ENCODE measurements at regions not wholly inside any gene's neighbourhood (a gene's known extent, or its start where the extent isn't known, plus 50 kb on each side); places are given as distances from the start of the nearest gene placed in this dataset.
A peak's percentile ranks its signal among the peaks of the same experiment; 100 is the strongest.

DNA sequence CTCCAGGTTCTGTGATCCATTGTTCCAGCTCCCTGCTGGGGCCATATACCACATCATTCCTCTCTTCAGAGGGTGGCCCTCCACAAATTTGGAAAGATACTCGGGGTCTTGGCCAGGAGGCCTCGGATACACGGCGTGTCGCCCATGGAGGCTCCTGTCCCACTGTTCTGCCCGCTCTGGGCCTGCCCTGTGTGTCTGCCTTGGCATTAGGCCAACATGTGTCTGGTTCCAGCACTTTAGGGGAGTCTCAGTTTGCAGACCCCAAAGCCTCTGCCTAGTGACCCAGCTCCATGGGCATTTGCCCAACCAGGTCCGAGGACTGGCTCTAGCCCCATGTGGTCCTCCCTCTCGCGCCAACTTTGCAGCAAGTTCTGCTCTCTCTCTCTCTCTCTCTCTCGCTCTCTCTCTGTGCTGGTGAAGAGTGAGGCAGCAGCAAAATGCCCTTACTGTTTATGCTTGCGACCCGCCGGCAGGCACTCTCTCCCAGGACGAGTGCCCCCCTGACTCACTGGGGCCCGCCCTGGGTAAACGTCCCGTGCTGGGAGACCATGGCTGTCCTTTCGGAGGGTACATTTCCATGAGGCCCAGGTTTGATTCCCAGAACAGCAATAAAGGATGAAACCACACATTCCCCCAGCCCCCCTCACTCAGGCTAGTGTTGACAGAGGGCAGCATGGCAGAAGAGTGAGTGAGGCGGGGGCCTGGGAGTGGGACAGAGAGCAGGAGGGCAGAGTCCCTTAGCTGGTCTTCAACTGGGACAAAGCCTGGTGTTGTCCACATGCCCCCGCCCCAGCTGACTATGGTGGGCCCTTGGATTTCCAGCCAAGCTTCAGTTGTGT lies 77.9 kb downstream of the ISG20 start:
- H3K27me3 ChIP-seq, result no peaks in the 10 kb centered on the region
- no peaks in the 10 kb centered on the region for H3K9me3 ChIP-seq
- TF ChIP-seq, protein P1, sequence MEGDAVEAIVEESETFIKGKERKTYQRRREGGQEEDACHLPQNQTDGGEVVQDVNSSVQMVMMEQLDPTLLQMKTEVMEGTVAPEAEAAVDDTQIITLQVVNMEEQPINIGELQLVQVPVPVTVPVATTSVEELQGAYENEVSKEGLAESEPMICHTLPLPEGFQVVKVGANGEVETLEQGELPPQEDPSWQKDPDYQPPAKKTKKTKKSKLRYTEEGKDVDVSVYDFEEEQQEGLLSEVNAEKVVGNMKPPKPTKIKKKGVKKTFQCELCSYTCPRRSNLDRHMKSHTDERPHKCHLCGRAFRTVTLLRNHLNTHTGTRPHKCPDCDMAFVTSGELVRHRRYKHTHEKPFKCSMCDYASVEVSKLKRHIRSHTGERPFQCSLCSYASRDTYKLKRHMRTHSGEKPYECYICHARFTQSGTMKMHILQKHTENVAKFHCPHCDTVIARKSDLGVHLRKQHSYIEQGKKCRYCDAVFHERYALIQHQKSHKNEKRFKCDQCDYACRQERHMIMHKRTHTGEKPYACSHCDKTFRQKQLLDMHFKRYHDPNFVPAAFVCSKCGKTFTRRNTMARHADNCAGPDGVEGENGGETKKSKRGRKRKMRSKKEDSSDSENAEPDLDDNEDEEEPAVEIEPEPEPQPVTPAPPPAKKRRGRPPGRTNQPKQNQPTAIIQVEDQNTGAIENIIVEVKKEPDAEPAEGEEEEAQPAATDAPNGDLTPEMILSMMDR (IDR thresholded peaks at IDR 0.05), result no peak
- TF ChIP-seq POLR2A (IDR thresholded peaks at IDR 0.05), result no peak
- DNase-seq, result no peak
- no peak overlapping the region for H3K4me3 ChIP-seq
- H3K27ac ChIP-seq, result no peak overlapping the region
- no peaks in the 10 kb centered on the region for H3K36me3 ChIP-seq
- no peaks in the 10 kb centered on the region for H3K4me1 ChIP-seq

DNA sequence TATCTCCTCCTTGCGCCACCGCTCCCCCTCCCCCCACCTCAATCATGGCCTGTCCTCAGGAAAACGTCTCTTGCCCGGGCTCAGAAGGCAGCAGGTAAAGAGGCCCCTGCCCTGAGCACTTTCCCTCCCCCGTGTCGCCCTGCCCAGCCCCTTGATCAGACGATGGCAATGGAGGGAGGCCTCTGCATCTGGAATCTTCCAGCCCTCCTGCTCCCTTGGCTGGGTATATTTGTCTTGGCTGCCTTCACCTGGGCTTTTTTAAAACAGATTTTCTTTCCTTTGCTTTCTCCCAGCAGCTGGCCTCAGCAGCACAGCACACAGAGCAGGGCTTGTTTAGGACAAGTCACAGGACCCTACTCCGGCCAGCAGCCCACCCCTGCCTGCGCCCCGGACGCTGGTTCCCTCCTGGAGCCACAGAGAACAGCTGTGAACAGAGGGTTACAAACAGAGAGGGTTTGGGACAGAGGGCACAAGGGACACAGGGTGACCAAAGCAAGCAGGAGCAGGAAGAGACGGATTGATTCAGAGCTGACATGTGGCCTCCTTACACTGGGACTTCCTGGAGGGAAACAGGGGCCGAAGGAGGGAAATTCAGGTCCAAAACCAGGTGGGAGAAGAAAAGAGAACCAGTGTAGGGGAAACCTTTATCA lies 78.7 kb downstream of the ISG20 start:
- TF ChIP-seq, protein P1 (IDR thresholded peaks at IDR 0.05), result no peak
- no peak for TF ChIP-seq POLR2A (IDR thresholded peaks at IDR 0.05)
- no peak for DNase-seq
- H3K27ac ChIP-seq, result no peak overlapping the region
- H3K36me3 ChIP-seq, result no peaks in the 10 kb centered on the region
- no peaks in the 10 kb centered on the region for H3K4me1 ChIP-seq
- no peaks in the 10 kb centered on the region for H3K9me3 ChIP-seq
- no peaks in the 10 kb centered on the region for H3K27me3 ChIP-seq
- no peak overlapping the region for H3K4me3 ChIP-seq

DNA sequence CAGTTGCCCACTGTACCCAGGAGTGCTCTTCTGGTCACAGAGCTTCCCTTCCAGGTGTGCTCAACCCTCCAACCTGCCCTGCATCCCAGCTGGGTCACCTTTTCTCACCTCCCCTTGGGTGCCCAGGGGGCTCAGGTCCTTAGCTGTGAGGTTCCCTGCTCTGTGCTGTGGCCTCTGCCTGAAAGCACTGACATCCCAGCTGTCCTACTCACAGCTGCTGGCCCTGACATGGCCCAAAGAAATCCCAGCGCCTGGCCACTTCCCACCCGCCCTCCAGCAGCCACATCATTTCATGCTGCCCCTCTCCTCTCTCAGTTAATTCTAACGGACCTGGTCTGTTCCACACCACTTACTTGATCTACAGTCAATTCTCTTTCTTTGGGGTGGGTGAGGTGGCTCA lies 79.9 kb downstream of the ISG20 start:
- H3K36me3 ChIP-seq, result no peaks in the 10 kb centered on the region
- no peak overlapping the region for H3K27ac ChIP-seq
- H3K9me3 ChIP-seq, result no peaks in the 10 kb centered on the region
- no peak for DNase-seq
- no peaks in the 10 kb centered on the region for H3K27me3 ChIP-seq
- TF ChIP-seq, protein P1 (IDR thresholded peaks at IDR 0.05), result no peak
- TF ChIP-seq POLR2A (IDR thresholded peaks at IDR 0.05), result no peak
- H3K4me1 ChIP-seq, result no peaks in the 10 kb centered on the region
- no peak overlapping the region for H3K4me3 ChIP-seq

DNA sequence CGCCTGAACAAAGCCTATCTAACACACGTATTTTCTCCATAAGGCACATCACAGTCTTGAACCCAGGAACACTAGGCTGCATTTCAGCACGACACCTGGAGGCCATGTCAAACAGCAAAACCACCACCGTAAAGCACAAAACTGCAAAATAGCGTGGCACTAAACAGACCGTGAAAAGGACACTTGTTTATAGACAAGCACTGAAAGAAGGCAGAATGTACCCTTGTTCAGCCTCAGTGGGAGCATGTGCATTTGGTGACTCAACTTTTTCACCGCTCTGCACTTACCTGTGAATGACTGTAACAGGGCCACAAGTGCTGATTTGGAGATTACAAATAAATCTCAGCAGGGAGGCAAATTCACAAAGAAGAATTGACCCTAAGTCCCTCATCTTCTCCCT lies 80.8 kb downstream of the ISG20 start:
- Histone ChIP-seq H3K4me1 (no peaks in the 10 kb centered on the region), H3K9me3 (no peaks in the 10 kb centered on the region), H3K36me3 (no peaks in the 10 kb centered on the region), H3K4me3 (no peak overlapping the region), H3K27ac (no peak overlapping the region), H3K27me3 (no peaks in the 10 kb centered on the region)
- DNase-seq, result peak in 1 of 3 donors; percentile 23
- TF ChIP-seq, protein P1 (IDR thresholded peaks at IDR 0.05), result no peak
- no peak for TF ChIP-seq POLR2A (IDR thresholded peaks at IDR 0.05)

DNA sequence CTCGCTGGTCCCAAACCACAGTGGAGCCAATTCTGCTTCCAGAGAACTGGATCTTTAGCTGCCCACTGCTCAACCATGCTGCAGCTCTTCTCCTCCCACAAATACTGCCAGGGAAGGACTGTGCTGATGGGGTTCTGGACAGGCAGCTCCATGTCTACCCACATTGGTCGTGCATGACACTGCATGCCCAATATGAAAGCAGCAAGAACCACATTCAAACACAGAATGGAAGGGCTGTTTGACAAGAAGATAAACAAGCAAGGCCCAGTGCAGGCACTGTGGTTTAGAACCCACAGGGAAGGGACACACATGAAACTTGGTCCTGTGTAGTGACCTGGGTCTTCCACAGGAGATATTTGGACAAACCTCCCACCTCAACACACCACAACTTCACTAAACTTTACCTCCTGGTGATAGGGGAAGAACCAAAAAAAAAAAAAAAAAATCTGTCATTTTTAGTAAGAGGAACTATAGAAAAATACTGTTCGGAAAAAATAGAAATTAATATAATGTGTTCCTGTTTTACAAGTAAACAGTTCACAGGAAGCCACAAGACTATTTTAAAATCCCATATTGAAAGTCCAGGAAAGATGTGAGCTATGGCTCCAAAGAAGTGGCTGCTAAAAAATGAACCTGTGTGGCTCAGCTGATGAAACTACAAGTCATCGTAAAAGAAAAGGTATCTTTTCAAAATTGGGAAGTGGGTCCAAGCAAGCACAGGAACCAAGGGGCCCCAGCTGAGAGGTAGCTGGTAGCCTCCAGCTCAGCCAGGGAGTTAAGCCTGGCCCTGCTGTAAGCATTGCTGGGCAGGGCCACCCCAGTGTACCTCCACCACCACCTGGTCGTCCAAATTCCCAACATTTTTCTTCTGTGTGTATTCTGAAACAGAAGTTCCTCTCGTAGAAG lies 77.7 kb upstream of the ACAN start:
- TF ChIP-seq POLR2A (IDR thresholded peaks at IDR 0.05), result no peak
- TF ChIP-seq, protein P1 (IDR thresholded peaks at IDR 0.05), result no peak
- Histone ChIP-seq H3K36me3 (no peaks in the 10 kb centered on the region), H3K27ac (no peak overlapping the region), H3K4me3 (no peak overlapping the region), H3K9me3 (no peaks in the 10 kb centered on the region), H3K27me3 (no peaks in the 10 kb centered on the region), H3K4me1 (no peaks in the 10 kb centered on the region)
- peak in 1 of 3 donors; percentile 19 for DNase-seq
